ENCODE measurements at regions not wholly inside any gene's neighbourhood (a gene's known extent, or its start where the extent isn't known, plus 50 kb on each side); places are given as distances from the start of the nearest gene placed in this dataset.
"Not testable (repeated sequence)": the region's sequence is repeated elsewhere in the genome, so short reads cannot be mapped to it uniquely, and the experiment has no call there.

DNA sequence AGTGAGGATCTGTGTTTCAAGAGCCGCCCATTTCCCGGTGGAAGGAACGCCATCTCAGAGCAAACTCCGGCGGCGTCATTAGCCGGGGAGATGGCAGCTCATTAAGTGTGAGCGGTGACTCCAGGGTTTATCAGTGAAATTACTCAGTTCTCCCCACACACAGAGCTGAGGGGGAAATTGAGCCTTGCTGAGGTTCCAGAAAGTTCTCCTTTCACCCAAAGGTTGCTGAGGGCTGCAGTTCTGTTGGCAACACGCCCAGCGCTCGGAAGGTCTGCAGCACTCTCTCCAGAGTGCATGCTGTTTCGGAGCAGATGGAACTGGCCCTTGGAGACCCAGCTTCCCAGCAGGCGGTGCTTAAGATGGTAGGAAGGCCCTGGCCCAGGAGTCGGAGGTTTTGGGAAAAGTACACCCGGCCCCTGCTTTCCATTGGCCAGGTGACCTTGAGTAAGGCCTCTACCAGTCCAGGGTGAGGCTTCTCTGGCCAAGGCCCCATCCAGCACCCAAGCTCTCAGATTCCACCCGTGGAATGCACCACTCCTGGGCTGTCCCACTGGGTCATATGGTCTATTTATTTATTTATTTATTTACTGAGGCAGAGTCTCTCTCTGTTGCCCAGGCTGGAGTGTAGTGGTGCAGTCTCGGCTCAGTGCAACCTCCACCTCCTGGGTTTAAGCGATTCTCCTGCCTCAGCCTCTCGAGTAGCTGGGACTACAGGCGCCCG lies 167.7 kb upstream of the CIBAR2 start:
- peak; percentile 89 for DNase-seq

DNA sequence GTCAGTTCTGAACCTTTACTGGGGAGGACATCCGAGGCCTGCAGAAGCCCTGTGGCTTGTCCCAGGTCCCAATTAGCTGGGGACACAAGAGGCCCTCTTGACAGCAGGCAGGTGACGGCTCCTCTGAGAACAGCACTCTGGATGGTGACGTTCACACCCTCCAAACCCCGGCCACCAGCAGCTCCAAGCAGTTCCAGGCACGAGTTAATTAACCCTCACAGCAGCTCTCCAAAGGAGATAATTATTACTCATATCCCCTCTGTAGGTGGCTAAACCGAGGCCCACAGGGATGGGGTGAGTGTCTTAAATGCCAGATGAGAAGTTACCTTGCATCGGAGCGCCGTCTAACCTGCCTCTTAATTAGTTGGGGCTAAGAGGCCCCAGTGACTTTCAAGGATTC lies 168.9 kb upstream of the CIBAR2 start:
- no peak for DNase-seq

DNA sequence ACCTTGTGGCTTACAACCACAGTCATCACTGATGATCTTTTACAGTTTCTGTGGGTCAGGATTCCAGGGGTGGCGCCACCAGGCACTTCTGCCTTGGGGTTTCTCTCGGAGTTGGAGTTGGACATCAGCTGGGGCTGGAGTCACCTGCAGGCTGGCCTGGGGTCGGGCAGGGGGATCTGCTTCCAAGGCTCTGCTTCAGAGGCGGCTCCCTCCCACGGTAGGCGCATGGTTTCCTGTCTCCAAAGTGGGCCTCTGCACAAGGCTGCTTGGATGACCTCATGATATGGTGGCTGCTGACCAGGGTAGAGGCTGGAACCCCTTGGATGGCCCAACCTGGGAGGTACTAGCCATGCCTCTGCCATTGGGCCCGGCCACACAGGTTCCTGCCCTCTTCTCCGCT lies 170.6 kb upstream of the CIBAR2 start:
- no peak for DNase-seq

DNA sequence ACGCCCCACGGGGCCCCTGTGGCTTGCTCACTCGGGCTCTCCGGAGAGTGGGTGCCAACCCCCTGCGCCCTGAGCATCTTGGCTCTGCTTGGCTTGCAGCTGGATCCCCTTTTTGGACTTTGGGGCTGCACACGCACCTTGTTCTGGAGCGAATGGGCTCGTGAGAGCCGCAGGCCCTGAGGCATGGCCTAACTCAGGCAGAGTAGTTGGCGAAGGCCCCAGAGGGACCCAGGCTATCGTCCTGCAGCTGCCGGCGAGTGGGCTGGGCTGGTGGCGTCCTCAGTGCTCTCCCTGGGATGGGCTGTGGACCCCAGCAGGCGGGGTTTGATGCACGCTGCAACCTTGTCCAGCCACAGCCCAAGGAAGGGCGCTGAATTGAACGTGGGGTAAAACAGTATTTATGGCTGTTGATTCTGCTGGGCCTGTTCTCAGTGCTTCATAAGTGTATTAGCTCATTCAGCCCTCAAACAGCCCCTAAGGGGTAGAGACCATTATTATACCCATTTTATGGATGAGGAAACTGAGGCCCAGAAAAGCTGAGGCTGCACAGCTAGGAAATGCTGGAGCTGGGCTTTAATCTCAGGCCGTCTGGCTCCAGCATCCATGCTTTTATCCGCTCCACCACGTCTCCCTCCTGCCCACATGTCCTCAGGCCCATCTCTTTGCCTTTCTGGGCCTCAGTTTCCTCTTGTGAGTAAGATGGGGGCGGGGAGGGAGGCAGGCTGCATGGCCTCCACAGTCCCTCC lies 171.2 kb upstream of the CIBAR2 start:
- DNase-seq = no peak

DNA sequence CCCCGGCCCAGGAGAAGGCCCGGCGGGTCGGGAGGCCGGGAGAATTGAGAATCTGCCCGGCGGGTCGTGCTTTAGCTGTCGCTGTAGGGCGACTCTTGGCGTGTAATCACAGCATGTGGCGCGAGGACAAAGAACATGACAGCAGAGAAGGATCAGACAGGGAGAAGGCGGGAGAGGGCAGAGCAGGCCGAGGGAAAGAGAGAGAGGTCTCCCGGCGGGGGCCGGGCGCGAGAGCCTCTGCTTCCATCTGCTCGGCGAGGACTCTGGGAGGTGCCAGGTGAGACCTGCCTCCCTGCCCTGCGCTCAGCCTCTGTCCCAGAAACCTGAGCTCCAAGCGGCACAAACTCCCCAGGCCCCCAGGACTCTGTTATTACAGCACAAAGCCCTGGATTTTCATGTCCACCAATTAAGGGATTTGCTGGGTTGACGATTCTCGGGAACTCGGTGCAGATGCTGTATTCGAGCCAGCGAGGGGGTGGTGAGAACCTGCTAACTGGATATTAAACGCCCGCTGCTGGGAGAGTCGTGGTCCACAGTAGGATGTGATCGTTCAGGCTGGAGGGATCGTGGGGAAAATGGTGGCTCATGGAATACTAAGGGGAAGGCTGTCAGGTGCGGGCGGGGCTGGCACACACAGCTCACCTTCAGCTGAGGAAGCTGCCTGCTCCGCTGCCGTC lies 172.0 kb upstream of the CIBAR2 start:
- DNase-seq = no peak

DNA sequence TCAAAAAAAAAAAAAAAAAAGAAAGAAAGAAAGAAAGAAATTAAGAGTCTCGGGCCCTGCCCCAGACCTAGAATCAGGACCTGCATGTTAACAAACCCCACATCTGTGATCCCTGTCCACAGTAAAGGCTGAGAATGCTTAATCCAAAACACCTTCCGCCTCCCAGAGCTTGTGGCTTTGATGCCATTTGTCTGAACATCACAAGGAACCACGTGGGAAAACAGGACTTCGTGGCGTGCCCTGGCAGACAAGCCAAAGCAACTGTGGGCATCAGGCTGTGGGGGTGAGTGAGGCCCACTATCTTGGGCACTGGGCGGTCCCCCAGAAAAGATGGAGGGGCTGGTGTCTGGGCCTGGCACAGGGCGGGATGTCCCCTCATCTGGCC lies 173.4 kb upstream of the CIBAR2 start:
- no peak for DNase-seq

DNA sequence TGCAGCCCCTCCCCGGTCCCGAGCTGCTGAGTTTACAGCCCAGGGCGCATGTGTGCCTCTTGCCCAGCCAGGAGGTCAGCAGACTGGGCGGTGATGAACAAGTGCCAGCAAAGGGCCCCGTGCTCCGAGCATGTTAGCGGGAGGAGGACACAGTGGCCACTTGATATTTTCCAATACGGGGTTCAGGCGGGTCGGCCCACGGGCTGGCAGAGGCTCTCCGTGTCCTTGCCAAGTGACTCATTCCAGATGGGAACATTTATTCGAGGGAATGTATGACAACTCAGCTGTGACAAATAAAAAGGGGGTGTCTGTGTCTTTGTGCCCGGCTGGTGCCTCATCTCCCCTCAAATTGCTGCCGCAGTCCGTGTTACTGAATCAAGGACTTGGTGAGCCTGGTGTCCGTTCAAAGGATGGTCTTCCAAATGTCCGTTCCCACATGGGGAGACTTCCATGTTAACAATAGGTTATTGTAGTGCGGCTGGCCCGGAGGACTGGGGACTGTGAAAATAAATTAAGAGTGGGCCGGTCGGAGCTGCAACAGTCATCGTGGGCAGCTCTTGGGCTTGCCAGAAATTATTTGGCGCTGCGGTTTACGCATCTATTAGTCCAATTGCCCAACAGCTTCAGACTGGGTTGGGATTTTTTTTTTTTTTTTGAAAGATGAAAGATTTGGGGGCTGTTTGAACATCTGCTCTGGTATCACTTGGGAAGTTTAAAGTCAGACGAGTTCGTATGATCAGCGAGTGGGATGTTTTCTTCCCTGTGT lies 174.0 kb upstream of the CIBAR2 start:
- no peak for DNase-seq

DNA sequence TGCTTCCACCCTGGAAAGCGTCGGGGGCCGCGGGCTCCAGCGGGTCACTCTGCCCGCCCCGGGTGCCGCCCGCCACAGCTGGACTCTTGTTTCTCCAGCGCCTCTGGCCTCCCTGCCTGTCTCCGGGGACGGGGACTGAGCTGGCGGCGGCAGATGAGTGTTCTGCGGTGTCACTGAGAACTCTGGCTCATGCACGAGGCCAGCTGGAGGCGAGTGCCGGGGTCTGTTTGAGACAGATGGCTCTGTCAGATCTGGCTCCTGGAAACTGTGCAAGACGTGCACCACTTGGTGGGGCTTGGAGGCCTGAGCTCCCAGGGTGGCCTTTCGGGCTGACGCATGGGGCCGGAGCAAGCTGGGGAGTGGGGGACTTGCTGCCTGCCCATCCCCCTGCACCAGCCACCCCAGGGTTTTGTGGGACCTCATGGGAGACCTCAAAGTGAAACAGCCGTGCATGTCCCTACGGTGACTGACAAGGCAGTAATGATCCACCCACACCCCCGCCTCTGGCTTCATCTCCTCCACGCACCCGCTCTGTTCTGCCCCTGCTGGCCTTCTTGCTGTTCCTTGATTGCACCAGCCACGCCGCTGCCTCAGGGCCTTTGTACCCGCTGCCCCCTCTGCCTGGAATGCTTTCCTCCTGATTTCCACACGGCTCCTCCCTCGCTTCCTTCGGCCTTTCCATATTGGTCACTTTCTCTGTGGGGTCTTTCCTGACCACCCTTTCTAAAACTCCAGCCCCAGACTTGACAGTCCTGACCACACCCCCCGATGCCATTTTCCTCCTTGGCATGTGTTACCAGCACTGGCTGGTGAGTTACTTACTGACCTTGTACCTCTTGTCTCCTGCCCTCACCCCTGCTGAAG lies 174.9 kb upstream of the CIBAR2 start:
- peak; percentile 50 for DNase-seq

DNA sequence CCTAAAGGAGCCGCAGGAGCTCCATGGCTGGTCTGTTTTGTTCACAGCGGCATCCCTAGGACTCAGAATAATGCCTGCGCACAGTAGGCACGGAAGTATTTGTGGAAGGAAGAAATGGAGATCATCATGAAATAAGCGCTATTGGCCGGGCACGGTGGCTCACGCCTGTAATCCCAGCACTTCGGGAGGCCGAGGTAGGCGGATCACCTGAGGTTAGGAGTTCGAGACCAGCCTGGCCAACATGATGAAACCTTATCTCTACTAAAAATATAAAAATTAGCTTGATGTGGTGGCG lies 175.5 kb upstream of the CIBAR2 start:
- DNase-seq = not testable (repeated sequence)

DNA sequence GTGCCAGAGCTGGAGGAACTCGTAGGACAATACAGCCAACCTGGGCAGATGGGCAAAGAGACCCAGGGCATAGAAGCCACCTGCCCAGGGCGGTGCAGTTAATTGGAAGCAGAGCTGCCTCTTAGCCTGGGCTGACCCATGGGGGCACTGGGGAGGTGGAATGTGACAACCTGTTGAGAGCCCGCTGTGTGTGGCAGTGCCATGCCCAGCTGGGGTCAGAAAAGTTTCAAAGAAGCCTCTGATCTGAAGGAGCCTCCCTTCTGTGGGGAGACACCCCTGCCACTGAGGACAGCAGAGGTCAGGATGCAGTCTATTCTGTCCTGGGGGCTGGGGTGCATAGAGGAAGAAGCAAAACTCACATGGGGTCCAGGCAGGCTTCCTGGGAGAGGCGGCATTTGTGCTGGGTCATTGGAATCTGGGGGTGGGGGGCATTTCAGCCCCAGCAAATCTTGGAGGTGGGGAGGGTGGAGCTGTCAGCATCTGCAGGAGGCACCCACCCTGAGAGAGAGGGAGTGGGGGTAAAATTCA lies 176.1 kb upstream of the CIBAR2 start:
- no peak for DNase-seq

DNA sequence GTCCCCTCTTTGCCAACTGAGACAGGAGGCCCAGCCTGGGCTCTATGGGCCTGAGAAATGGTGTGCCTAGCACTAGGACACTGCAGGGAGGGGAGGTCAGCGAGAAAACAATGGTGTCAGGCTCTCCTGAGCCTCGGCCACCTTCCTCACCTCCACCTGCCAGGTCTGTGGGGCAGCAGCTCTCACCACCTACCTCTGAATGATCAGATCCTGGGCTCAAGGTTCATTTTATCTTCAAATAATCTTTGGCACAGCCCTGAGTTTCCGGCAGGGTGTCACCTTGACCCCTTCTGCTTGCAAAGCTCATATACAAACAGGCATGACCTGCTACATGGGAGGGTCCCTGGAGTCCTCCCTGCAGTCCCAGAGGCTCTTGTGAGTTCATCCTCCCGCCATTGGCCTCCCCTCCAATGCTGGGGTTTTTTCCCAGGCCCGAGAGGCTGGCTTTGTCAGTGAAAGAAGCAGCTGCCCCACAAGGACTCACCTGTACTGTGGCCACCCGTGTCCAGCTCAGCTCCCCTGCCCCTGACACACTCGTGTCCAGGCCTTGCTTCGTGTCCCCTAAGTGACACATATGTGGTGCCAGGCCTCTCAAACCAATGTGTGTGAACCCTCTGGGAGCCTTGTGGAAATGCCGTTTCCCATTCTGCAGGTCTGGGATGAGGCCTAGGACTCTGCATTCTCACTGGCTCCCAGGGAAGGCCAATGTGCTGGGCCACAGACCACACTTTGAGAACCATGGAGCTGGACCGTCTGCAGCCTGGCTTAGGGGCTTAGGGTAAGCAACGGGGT lies 176.8 kb upstream of the CIBAR2 start:
- DNase-seq = no peak

DNA sequence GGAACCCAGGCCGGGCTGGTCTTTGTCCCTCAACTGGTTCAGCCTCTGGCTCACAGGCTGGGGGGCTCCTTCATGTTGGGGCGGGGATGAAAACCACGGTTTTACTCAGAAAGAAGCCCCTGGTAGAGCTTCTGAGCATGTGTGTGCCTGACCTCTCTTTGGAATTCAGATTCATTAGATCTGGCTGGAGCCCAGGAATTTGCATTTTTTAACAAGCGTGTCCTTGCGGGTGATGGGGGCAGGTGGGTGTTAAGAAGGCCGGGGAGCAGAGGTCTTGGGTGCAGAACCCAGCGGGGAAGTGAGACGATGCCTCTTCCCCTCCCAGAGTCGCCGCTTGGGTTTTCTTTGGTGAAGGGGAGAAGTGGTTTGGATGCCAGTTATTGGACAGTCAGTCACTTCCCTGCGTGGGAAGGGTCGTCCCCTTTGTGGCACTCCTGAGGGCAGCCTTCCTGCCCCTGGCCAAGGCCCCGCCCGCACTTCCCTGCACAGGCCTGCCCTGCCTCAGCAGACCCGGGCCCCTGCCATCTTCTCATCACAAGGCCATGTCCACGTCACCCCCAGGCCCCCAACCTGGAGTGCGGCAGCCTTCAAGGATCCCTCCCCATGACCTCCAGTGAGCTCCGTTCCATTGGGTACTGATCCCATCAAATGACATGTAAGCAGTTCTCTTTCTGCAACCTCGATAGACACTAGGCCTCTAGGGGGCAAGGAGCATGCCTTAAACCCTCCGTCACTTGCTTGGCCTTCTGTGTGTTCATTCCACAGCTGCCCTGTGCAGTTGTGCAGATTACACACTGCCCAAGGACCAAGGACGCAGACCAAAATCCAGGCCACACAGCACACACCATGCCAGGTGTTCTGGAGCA lies 177.7 kb upstream of the CIBAR2 start:
- DNase-seq = no peak

DNA sequence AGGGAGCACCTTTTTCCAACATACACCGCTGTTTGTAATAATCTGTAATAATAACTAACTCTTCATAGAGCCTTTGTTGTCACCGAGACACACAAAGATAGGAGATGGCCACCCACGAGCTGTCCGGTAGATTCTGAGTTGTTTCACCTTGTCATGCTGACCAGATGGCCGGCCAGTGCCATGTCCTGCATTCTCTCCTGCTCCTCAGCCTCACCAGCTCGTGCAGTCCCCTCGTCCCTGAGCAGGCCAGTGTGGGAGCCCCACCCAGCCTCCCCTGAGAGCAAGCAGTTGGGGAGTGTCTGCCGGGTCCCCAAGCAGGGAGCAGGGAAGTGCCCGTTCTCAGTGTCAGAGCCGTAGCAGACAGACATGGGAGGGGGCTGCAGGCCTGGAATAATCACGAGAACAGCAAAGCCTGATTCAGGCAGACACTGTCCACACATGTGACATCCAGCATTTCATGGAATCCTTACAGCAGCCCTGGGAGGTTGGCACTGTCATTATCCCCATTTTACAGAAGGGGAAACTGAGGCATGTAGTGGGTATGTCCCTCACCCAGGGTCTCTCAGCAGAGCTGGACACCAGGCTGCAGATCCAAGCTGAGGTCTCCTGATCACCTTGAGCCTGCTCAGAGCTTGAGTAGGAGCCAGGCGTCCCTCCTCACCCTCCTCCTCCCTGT lies 178.5 kb upstream of the CIBAR2 start:
- DNase-seq = no peak

DNA sequence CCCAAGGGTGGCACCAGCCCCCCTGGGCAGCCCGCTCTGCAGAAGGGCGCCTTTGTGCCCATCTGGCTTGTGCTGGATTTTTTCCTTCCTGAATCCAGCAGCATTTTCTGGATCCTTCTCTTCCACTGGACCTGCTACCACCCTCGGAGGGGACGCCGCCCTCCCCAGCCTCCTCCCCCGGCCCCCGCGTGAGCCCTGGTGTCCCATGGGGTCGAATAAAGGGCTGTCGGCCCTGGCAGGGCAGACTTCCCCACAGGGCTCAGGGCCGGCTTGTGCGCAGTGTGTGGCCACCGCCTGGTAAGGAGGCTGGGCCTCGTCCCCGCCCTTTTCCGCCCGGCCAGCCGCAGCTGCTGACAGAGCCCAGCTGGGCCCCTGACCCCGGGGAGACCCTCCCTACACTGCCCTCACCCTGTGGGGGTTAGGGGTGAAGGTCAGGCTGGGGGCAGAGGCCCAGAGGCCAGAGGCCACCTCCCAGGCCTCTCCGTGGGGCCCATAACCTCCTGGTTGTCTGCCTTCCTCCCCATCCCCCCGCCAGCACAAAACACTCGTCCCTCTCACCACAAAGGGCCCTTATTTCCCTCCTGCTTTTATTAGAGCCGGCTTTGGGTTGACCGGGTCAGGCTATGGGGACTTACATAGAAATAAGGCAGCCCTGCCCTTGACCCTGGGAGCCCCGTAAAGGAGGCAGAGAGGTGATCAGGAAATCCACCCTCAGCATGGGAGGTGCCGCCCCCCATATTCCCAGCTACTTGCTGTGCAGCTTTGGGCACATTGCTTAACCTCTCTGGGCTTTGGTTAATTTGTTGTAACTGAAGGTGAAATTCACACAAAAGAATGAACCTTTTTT lies 179.3 kb upstream of the CIBAR2 start:
- peak; percentile 60 for DNase-seq

DNA sequence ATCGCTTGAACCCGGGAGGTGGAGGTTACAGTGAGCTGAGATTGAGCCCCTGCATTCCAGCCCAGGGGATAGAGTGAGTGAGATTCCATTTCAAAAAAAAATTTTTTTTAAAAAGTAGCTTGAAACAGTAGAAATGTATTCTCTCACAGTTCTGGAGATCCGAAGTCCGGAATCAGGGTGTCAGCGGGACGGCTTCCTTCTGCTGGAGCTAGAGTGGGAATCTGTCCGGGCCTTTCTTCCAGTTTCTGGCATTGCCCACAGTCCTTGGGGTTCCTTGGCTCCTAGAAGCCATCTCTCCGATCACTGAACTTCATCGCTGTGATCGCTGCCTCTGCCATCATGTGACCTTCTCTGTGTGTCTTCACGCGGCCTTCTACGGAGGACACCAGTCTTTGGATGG lies 181.2 kb upstream of the CIBAR2 start:
- DNase-seq = no peak

DNA sequence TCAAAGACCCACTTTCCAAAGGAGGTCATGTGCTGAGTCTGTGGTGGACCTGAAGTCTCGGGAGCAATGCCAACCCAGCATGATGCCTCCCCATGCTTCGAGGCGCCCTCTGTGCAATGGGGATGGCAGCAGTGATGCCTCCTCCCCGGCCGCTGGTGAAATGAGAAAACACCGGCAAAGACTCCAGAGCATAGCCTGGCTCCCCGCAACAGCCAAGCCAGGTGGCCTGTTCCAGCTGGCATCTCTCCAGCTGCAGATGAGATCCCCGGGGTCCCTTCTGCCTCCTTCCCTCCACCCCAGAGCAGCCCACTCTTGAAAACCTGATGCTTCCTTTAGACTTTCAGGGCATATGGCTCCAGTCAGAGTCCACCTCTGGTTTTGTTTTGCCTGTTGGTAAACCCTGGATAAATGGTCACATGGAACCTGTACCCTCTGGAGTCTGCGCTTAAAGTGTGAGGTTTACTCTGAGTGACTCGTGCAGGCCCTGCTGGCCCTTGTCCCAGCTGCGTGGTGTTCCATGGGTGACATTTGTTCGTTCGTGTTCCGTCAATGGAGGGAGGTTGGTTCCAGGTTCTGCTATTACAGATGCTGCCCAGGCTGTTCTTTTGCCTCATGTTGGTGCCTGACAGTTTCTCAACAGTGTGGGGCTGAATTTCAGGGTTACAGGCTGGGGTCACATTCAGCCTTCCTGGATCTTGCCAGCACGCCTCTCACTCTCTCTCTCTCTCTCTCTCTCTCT lies 181.8 kb upstream of the CIBAR2 start:
- peak; percentile 55 for DNase-seq

DNA sequence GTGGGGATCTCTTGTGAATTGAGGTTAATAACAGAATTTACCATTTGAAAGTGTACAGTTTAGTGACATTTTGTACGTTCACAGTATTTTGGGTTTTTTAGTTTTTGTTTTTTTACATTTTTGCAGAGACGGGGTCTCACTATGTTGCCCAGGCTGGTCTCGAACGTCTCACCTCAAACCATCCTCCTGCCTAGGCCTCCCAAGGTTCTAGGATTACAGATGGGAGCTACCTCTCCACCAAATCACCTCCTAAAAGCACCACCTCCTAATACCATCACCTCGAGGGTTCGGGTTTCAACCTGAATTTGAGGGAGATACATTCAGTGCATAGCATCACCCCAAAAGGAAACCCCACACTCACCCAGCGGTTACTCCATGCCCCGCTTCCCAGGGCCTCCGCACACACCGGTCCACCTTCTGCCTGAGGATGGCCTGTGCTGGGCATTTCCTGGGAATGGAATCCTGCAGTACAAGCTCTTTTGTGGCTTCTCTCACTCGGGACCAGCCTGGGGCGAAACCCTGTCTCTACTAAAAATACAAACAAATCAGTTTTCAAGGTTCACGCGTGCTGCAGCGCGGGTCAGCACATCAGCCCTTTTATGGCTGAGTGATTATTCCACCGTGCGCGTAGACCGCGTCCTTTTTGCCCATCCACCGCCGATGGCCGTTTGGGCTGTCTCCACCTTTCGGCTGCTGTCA lies 182.7 kb upstream of the CIBAR2 start:
- DNase-seq = no peak
